Thoracic aorta (tissue), 2 donors: ENCODE measurements at regions not wholly inside any gene's neighbourhood (a gene's known extent, or its start where the extent isn't known, plus 50 kb on each side); places are given as distances from the start of the nearest gene placed in this dataset.

Experiments used
- ATAC-seq: fragments of 150-250 bp; one replicate; pipeline ENCODE4 v1.8.0; 2017; ENCODE audit warnings: low read depth; ENCODE audit not compliant: insufficient number of reproducible peaks, low FRiP score
- DNase-seq: peaks from one replicate; pipeline ENCODE4 v3.0.0-alpha.2; 2020; ENCODE audit warnings: low spot score
- H3K27ac ChIP-seq, 2 donors: fragments of 200-600 bp; sonication (generic); 1 replicate in 1 of 2; 2 replicates in 1 of 2; pipeline ENCODE4 v1.5.1; 2016; ENCODE audit warnings: mild to moderate bottlenecking in 2 of 2, moderate library complexity in 2 of 2
- H3K27me3 ChIP-seq: fragments of 200-600 bp; sonication (generic); replicated peaks from 2 replicates; pipeline ENCODE4 v1.6.0; 2016; ENCODE audit warnings: mild to moderate bottlenecking; ENCODE audit not compliant: insufficient read depth
- H3K36me3 ChIP-seq: fragments of 200-600 bp; sonication (generic); one replicate; pipeline ENCODE4 v1.5.1; 2016
- H3K4me1 ChIP-seq, 2 donors: fragments of 200-600 bp; sonication (generic); 1 replicate in 1 of 2; 2 replicates in 1 of 2; pipeline versions ENCODE4 v1.5.1 to v1.6.0; 2016; ENCODE audit warnings: low read depth in 2 of 2, mild to moderate bottlenecking in 1 of 2; ENCODE audit not compliant: control insufficient read depth in 1 of 2
- H3K4me3 ChIP-seq: fragments of 200-600 bp; sonication (generic); 2 replicates; pipeline ENCODE4 v1.5.1; 2016; ENCODE audit warnings: mild to moderate bottlenecking
- H3K9me3 ChIP-seq: fragments of 200-600 bp; sonication (generic); 2 replicates; pipeline ENCODE4 v1.5.1; 2016
- CTCF ChIP-seq: fragments of 200-600 bp; sonication (generic); IDR thresholded peaks from one replicate; pipeline ENCODE4 v1.5.1; 2019; ENCODE audit warnings: antibody characterized with exemption

GRCh38 chr5:143720689-143721088 lies 91.3 kb upstream of the HMHB1 start:
- no peak for TF ChIP-seq CTCF
- no peak for DNase-seq
- Histone ChIP-seq H3K4me3 (no peak overlapping the region), H3K27ac (no peak overlapping the region), H3K4me1 (no peaks in the 10 kb centered on the region), H3K27me3 (no peaks in the 10 kb centered on the region), H3K36me3 (no peaks in the 10 kb centered on the region), H3K9me3 (no peaks in the 10 kb centered on the region)
- ATAC-seq: no peak

GRCh38 chr5:143717400-143717799 lies 94.6 kb upstream of the HMHB1 start:
- H3K36me3 ChIP-seq: no peaks in the 10 kb centered on the region
- no peak overlapping the region for H3K27ac ChIP-seq
- H3K4me3 ChIP-seq: no peak overlapping the region
- DNase-seq: no peak
- H3K4me1 ChIP-seq: no peaks in the 10 kb centered on the region
- no peaks in the 10 kb centered on the region for H3K27me3 ChIP-seq
- H3K9me3 ChIP-seq: no peaks in the 10 kb centered on the region
- TF ChIP-seq CTCF: no peak
- no peak for ATAC-seq

- ATAC-seq (no peak), DNase-seq (no peak)
- H3K27ac ChIP-seq: no peak overlapping the region
- H3K36me3 ChIP-seq: no peaks in the 10 kb centered on the region
- no peak overlapping the region for H3K4me3 ChIP-seq
- H3K27me3 ChIP-seq: no peaks in the 10 kb centered on the region
- no peaks in the 10 kb centered on the region for H3K4me1 ChIP-seq
- no peak for TF ChIP-seq CTCF
- H3K9me3 ChIP-seq: no peaks in the 10 kb centered on the region
These were observed 95.1 kb upstream of the HMHB1 start for GRCh38 chr5:143716881-143717280.

- Histone ChIP-seq H3K27ac (no peak overlapping the region), H3K27me3 (no peaks in the 10 kb centered on the region), H3K4me1 (no peaks in the 10 kb centered on the region), H3K4me3 (no peak overlapping the region), H3K9me3 (no peaks in the 10 kb centered on the region), H3K36me3 (no peaks in the 10 kb centered on the region)
- DNase-seq: no peak
- ATAC-seq: no peak
- no peak for TF ChIP-seq CTCF
These were observed 96.3 kb upstream of the HMHB1 start for GRCh38 chr5:143715616-143716015.

- H3K9me3 ChIP-seq: no peaks in the 10 kb centered on the region
- DNase-seq: no peak
- H3K27ac ChIP-seq: no peak overlapping the region
- TF ChIP-seq CTCF: no peak
- H3K4me3 ChIP-seq: no peak overlapping the region
- H3K27me3 ChIP-seq: no peaks in the 10 kb centered on the region
- no peaks in the 10 kb centered on the region for H3K36me3 ChIP-seq
- ATAC-seq: no peak
- no peaks in the 10 kb centered on the region for H3K4me1 ChIP-seq
These were observed 97.3 kb upstream of the HMHB1 start for GRCh38 chr5:143714629-143715028.
